OCI-LY3 (cell line): ENCODE measurements at regions not wholly inside any gene's neighbourhood (a gene's known extent, or its start where the extent isn't known, plus 50 kb on each side); places are given as distances from the start of the nearest gene placed in this dataset.

Source experiments
- EZH2phosphoT487 ChIP-seq: fragments of 200-600 bp; shearing (Covaris generic); IDR thresholded peaks from 2 replicates; pipeline ENCODE4 v1.6.1; 2018; ENCODE audit warnings: antibody characterized with exemption, mixed run types, low read depth
- TF ChIP-seq, protein P1 (sequence below): fragments of 200-600, 300-600 bp; sonication (generic); IDR thresholded peaks from 2 replicates; pipeline ENCODE4 v1.5.1; 2014; ENCODE audit warnings: antibody characterized with exemption, low read length, low read depth

DNA sequence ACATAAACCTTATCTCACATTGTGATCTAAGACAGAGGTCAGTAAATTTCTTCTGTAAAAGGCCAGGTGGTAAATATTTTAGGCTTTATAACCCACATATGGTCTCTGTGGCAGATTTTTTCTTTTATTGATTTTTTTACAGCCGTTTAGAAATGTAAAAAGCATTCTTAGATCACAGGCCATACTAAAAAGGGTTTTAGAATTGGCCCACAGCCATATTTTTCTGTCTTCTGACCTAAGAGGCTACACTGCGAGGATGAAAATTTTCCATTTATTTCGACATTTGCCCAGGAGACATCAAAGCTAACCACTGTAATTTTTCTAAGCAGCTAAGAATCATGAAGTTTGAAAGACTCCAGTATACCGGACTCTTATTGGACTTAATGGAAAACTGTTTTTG is 377.2 kb upstream of the SGO1 start:
- TF ChIP-seq EZH2phosphoT487 = no peak
- TF ChIP-seq, protein P1, sequence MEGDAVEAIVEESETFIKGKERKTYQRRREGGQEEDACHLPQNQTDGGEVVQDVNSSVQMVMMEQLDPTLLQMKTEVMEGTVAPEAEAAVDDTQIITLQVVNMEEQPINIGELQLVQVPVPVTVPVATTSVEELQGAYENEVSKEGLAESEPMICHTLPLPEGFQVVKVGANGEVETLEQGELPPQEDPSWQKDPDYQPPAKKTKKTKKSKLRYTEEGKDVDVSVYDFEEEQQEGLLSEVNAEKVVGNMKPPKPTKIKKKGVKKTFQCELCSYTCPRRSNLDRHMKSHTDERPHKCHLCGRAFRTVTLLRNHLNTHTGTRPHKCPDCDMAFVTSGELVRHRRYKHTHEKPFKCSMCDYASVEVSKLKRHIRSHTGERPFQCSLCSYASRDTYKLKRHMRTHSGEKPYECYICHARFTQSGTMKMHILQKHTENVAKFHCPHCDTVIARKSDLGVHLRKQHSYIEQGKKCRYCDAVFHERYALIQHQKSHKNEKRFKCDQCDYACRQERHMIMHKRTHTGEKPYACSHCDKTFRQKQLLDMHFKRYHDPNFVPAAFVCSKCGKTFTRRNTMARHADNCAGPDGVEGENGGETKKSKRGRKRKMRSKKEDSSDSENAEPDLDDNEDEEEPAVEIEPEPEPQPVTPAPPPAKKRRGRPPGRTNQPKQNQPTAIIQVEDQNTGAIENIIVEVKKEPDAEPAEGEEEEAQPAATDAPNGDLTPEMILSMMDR = no peak
